ENCODE measurements at regions not wholly inside any gene's neighbourhood (a gene's known extent, or its start where the extent isn't known, plus 50 kb on each side); places are given as distances from the start of the nearest gene placed in this dataset.

- DNase-seq (ENCODE audit: low read depth) = no peak
Measured at GRCh38 chr15:93162560-93162959, 73.5 kb upstream of the RGMA start.

- no peak for DNase-seq (ENCODE audit: low read depth)
Measured at GRCh38 chr15:93159930-93160329, 70.9 kb upstream of the RGMA start.

GRCh38 chr15:93158097-93158900 is 69.3 kb upstream of the RGMA start:
- no peak for DNase-seq (ENCODE audit: low read depth)

DNA sequence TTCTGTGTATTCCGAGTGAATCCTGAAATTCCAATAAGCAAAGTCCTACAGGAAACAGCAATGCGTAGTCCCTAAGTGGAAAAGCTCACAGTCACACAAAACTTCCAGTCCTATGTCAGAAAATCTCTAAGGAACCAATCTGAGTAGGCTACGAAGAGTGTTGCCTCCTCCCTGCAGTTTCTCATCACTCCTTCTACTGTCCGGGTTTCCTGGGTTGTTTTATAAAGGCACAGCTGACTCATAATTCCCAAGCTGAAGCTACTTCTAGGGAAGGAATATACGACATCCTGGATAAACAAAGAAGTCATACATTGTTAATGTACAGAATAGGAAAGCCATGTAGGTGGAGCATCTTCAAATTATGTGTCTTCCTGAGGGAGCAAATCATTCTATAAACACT is 65.7 kb upstream of the RGMA start:
- DNase-seq (ENCODE audit: low read depth) = no peak

GRCh38 chr15:93152951-93153350 is 63.9 kb upstream of the RGMA start:
- no peak for DNase-seq (ENCODE audit: low read depth)

- no peak for DNase-seq (ENCODE audit: low read depth)
Measured at GRCh38 chr15:93152360-93152759, 63.3 kb upstream of the RGMA start.

DNA sequence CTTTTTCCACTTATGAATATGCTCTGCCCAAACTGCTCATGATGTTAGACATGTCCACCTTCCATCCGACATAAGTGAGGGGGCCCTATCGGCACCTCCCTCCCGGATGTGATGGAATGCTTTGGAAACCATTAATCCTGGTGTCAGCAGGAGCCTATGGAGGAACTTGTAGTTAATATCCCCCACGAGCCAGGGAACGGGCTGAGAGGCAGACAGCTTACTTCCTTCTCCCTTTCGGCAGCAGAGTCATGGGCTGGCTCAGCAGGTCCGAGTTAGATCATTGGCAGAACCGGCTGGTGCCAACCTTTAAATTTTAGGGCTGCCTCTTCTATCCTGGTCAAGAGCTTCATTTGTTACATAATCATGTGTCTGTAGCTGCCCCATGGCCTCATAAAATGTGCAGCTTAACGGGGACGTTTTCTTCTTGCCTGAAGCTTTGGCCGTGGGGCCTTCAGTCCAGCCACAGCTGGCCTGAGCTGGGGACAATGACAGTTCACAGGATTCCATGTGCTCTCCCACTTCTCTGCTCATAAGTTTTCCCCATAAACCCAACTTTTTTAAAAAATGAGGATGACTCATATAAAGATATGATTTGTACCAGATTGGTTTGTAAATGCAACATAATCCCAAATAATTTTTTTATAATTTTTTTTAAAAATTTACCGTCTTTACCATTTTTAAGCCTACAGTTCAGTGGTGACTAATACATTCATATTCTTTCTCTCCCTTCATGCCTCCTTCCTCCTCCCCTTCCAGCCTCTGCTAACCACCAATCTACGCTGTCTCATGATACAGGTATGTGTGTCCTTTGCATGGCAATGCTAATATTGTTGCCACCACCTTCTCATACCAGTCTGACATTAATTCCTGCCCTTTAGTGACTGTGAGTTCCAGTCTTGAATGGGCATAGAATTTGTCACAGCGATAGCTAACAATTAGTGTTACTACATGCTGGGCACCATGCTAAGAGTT is 62.2 kb upstream of the RGMA start:
- no peak for DNase-seq (ENCODE audit: low read depth)

GRCh38 chr15:93146601-93147000 is 57.6 kb upstream of the RGMA start:
- no peak for DNase-seq (ENCODE audit: low read depth)

DNA sequence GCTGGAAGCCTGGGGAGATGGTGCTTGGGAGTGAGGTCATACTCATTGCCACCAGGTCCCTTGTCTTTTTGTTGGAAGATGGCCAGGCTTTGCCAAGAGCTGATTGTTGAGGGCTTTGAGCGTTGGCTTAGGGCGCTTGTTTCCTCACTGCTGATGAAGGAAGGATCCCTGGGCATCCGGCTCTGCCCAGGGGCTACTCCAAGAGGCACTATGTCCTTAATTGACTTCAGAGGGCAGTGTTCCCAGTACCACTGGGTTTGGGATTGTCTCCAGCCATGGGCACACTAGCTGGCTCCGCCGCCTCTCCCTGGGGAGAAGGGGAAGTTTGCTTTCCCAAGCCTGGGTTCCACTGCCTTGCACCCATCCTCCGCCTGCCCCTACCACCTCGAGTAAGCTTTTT is 57.2 kb upstream of the RGMA start:
- DNase-seq (ENCODE audit: low read depth) = no peak

DNA sequence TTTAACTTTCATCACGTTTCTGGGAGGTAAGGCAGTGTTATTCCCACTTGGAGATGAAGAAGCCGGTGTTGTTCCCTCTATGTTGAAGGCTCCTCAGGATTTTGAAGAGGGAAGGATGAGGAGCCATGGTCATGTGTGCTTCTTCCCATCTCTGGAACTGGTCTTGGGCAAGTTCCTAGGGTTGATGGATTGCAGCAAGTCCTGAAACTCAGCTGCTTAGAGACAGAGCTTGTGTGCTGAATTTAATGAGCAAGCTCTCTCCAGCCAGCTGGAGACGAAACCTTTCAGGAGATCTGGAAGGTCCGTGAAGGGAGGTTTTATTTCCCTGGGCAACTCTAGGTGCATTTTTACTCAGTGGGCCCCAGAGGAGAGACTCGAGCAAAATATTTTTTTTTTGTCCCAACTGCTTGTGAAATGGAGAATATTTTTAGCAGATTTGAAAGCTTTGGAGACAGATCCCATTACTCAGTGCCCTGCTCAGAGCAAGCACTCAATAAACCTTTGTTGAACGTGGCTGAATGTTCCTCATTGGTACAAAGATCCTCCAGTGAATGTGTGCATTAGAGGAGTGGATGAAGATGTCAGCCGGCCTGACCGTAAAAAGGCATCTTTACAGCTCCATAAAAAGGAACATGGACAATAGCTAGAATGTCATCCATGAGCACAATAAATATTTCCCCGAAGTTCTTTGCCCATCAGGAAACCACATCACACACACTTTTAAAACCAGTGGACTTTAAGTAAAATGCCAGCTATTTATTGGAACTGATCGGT is 55.6 kb upstream of the RGMA start:
- DNase-seq (ENCODE audit: low read depth) = no peak

DNA sequence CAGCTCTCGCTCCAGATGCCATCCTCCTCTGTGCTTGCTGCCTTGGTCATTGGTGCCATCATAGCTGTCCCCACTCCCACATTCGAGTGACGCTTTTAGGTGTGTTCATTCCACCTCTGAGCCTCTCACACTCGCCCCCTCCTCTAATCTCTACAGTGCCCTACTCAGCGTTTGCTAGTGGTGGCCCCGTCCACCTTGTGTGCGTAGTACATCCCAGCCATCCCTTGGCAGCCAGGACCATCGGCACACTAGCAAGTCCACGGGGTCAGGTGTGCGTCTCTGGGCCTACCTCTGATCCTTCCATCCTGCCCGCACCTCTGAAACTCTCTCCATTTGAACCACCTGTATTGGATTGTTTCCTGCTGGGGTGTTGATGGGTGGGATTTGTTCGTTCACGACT is 54.2 kb upstream of the RGMA start:
- DNase-seq (ENCODE audit: low read depth) = no peak

DNA sequence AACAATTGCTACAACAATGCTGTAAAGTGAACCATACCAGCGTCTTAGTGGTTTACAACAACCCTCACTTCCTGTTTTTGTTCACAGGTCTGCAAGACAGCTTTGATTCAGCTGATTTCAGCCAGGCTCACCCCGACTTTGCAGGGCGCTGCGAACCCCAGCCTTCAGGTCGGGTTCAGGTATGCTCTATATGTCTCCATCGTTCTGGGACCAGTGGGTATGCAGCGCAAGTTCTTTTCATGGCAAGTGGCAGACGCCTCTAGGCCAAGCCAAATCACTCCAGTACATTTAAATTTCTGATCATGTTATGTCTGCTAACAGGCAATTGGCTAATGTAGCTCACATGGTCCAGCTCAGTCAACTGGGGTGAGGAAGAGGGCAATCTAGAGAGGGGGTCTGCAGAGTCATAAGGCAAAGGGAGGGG is 52.4 kb upstream of the RGMA start:
- DNase-seq (ENCODE audit: low read depth) = no peak

- DNase-seq (ENCODE audit: low read depth) = no peak
Measured at GRCh38 chr15:93139436-93139835, 50.4 kb upstream of the RGMA start.

DNA sequence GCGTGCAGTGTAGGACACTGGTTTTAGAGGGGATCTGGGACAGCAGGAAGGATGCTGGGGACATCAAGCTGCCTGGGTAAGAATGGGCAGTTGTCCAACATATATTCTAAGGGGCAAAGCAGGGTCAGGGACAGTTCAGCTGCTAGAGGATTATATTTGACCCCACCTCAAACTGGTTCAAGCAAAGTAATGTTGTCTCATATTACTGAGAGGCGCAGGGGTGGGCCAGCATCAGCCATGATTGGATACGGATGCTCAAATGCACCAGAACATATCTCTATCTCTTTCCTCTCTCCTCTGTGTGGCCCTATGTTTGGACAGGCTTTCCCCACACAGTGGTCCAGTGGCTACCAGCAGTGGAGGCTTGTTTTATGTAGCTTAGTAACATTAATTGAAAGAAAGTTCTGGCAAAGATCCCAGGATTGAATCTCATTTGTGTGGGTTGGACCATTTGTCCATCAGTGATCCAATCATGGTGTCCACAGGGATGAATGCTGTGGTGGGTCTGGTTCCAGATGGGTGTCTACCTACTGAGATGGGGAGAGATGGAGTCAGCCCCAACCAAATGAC is 49.8 kb upstream of the RGMA start:
- DNase-seq (ENCODE audit: low read depth) = no peak

All from CMK (cell line).